Endothelial cell of umbilical vein (primary cell): ENCODE measurements at regions not wholly inside any gene's neighbourhood (a gene's known extent, or its start where the extent isn't known, plus 50 kb on each side); places are given as distances from the start of the nearest gene placed in this dataset. TPM values are rescaled to one million over a fixed set of nuclear protein-coding genes. Genes with fewer than 3 reads are reported as not detected.

Experiments
- microRNA-seq: library from miRNA; unstranded; fragments of <30 nt; microRNA quantifications from one replicate; pipeline ENCODE4 v1.2.0, GENCODE V29; 2021; ENCODE audit warnings: borderline number of aligned reads, borderline replicate concordance
- small RNA-seq: library from RNA; depleted of rRNA; stranded (forward); fragments of <200 nt; gene quantifications from one replicate; pipeline ENCODE3, GENCODE V24; 2012; ENCODE audit warnings: low replicate concordance, low read depth; ENCODE audit not compliant: insufficient read depth, insufficient read length

Small RNAs in the stretch of these regions (microRNA-seq; reads per million reads assigned to microRNA genes)
- not detected for gene MIR3680-1

Small RNAs in the stretch of these regions (small RNA-seq; reads per million reads assigned to genes)
- gene MIR3680-1: not detected
